B cell (primary cell): ENCODE measurements at regions not wholly inside any gene's neighbourhood (a gene's known extent, or its start where the extent isn't known, plus 50 kb on each side); places are given as distances from the start of the nearest gene placed in this dataset.

ENCODE experiments used
- ATAC-seq: fragments of 200-7000 bp; cut with Tn5 transposase; one replicate; pipeline ENCODE4 v1.10.0; 2021; ENCODE audit warnings: low read depth, mild to moderate bottlenecking, moderate number of reproducible peaks, moderate library complexity
- CTCF ChIA-PET: fragments of 350-600 bp; sonication (Branson Sonifier 250); formaldehyde crosslinking; loops from one replicate; lab custom pipeline; 2021; ENCODE audit warnings: antibody characterized with exemption, inconsistent platforms; lab: Charles Lee
- POLR2A ChIA-PET: fragments of 350-600 bp; sonication (Branson Sonifier 250); formaldehyde crosslinking; loops from one replicate; lab custom pipeline; 2021; ENCODE audit warnings: antibody characterized with exemption; lab: Charles Lee
- DNase-seq: peaks from one replicate; pipeline ENCODE4 v3.0.0; 2013
- H2AFZ ChIP-seq: 2 replicates; pipeline ENCODE4 v1.6.1; 2012; ENCODE audit warnings: mild to moderate bottlenecking, low read depth, low read length; ENCODE audit not compliant: insufficient read depth, poor library complexity, severe bottlenecking
- H3K27ac ChIP-seq, 2 donors: 1 replicate in 1 of 2; 2 replicates in 1 of 2; pipeline ENCODE4 v1.5.1; 2012 to 2013; ENCODE audit warnings: low read length in 2 of 2, mild to moderate bottlenecking in 2 of 2, moderate library complexity in 1 of 2
- H3K27me3 ChIP-seq, 4 experiments: fragments of 200-600 bp in 1 of 4; sonication (generic) in 1 of 4; replicated peaks in 1 of 4; 1 replicate in 2 of 4; 2 replicates in 2 of 4; pipeline versions ENCODE4 v1.6.1 to v1.7.0; 2013 to 2016; ENCODE audit warnings: low read length in 3 of 4, mild to moderate bottlenecking in 2 of 4, mixed read lengths in 1 of 4, moderate library complexity in 1 of 4; ENCODE audit not compliant: insufficient read depth in 4 of 4, control insufficient read depth in 3 of 4; ENCODE audit errors: control extremely low read depth in 1 of 4
- H3K36me3 ChIP-seq, 2 experiments: replicated peaks in 1 of 2; 1 replicate in 1 of 2; 2 replicates in 1 of 2; pipeline versions ENCODE4 v1.6.1 to v1.7.1; 2013; ENCODE audit warnings: low read length in 1 of 2; ENCODE audit not compliant: insufficient read depth in 2 of 2, control insufficient read depth in 1 of 2; ENCODE audit errors: control extremely low read depth in 1 of 2, extremely low read depth in 1 of 2
- H3K4me1 ChIP-seq, 2 donors: fragments of 200-600 bp in 1 of 2; sonication (generic) in 1 of 2; 1 replicate in 1 of 2; 2 replicates in 1 of 2; pipeline versions ENCODE4 v1.5.1 to v1.6.1; 2013 to 2017; ENCODE audit warnings: low read length in 2 of 2; ENCODE audit not compliant: control insufficient read depth in 2 of 2, insufficient read depth in 2 of 2
- H3K4me2 ChIP-seq: replicated peaks from 2 replicates; pipeline ENCODE3; 2012; ENCODE audit warnings: mild to moderate bottlenecking, low read depth, low read length; ENCODE audit not compliant: poor library complexity, severe bottlenecking
- H3K4me3 ChIP-seq, 5 experiments: fragments of 200-600 bp in 1 of 5; sonication (generic) in 1 of 5; 1 replicate in 3 of 5; 2 replicates in 2 of 5; pipeline versions ENCODE4 v1.5.1 to v1.7.0; 2011 to 2016; ENCODE audit warnings: low read length in 4 of 5, mild to moderate bottlenecking in 4 of 5, low read depth in 2 of 5, control low read depth in 1 of 5, moderate library complexity in 1 of 5; ENCODE audit not compliant: insufficient read depth in 1 of 5; ENCODE audit errors: control extremely low read depth in 1 of 5, extremely low read depth in 1 of 5
- H3K79me2 ChIP-seq: fragments of 200-600 bp; sonication (generic); one replicate; pipeline ENCODE4 v1.6.0; 2016; ENCODE audit warnings: low read length; ENCODE audit not compliant: control insufficient read depth, insufficient read depth
- H3K9ac ChIP-seq: fragments of 200-600 bp; sonication (generic); 2 replicates; pipeline ENCODE4 v1.6.1; 2017; ENCODE audit warnings: mild to moderate bottlenecking, low read length, moderate library complexity
- H3K9me3 ChIP-seq, 3 donors: one replicate each; pipeline versions ENCODE4 v1.6.1 to v1.7.1; 2013; ENCODE audit warnings: low read length in 2 of 3; ENCODE audit not compliant: control insufficient read depth in 2 of 3, insufficient read depth in 1 of 3; ENCODE audit errors: control extremely low read depth in 1 of 3
- H4K20me1 ChIP-seq: 2 replicates; pipeline ENCODE4 v1.6.0; 2012; ENCODE audit warnings: mild to moderate bottlenecking, low read length; ENCODE audit not compliant: insufficient read depth, control insufficient read depth, poor library complexity, severe bottlenecking
- H3K27ac Mint-ChIP-seq: one replicate; pipeline ENCODE4 v1.8.0; 2021; ENCODE audit warnings: mixed read lengths
- H3K27me3 Mint-ChIP-seq: one replicate; pipeline ENCODE4 v1.8.0; 2021; ENCODE audit warnings: mixed read lengths
- H3K4me1 Mint-ChIP-seq: one replicate; pipeline ENCODE4 v1.8.0; 2021; ENCODE audit warnings: mixed read lengths
- H3K4me3 Mint-ChIP-seq: one replicate; pipeline ENCODE4 v1.8.0; 2021; ENCODE audit warnings: mixed read lengths
- H3K9me3 Mint-ChIP-seq: one replicate; pipeline ENCODE4 v1.8.0; 2022; ENCODE audit warnings: mixed read lengths; ENCODE audit not compliant: insufficient read depth
- EZH2 ChIP-seq: IDR thresholded peaks from 2 replicates; pipeline ENCODE4 v1.6.1; 2012; ENCODE audit warnings: borderline replicate concordance, low read depth, mild to moderate bottlenecking, moderate library complexity, low read length; ENCODE audit not compliant: insufficient read depth, poor library complexity, severe bottlenecking
- WGBS: methylation state at CpG from one replicate; pipeline ENCODE4 v1.1.5; 2013; ENCODE audit warnings: missing lambda C conversion rate; ENCODE audit not compliant: insufficient coverage; 5-methylcytosine and 5-hydroxymethylcytosine counted together
- intact Hi-C: fragments of 100-400 bp; cut with micrococcal nuclease; formaldehyde crosslinking; loops from one replicate; pipeline ENCODE4 v1.10.0; 2022
- TF ChIP-seq, protein P1 (sequence below): fragments of 200-600 bp; IDR thresholded peaks from one replicate; pipeline ENCODE4 v1.8.0; 2022; ENCODE audit warnings: antibody characterized with exemption, mild to moderate bottlenecking

DNA sequence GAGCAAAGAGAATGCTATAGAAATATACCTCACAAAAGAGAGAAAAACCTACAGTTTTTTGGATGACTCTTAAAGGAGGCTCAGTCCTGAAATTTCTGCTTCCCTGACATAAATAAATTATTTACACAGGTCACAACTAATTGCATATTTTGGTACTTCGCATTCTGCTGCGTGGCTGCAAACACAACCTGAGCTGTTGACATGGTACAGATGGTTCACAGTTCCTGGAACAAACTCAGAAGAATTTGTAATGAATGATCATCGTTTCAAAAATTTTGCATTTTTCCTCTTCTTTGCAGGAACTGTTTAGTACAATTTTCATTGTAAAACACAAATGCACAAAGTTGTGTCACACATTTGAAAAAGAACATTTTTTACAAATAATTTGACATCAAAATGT, 313.7 kb upstream of the SYT1 start:
- Histone ChIP-seq H2AFZ (no peak overlapping the region), H3K27me3 (no peaks in the 10 kb centered on the region), H3K79me2 (no peaks in the 10 kb centered on the region), H4K20me1 (no peaks in the 10 kb centered on the region), H3K4me3 (no peak overlapping the region), H3K9ac (no peak overlapping the region), H3K4me2 (no peak overlapping the region), H3K36me3 (no peaks in the 10 kb centered on the region), H3K4me1 (no peaks in the 10 kb centered on the region), H3K27ac (no peak overlapping the region), H3K9me3 (no peaks in the 10 kb centered on the region)
- TF ChIP-seq, protein P1, sequence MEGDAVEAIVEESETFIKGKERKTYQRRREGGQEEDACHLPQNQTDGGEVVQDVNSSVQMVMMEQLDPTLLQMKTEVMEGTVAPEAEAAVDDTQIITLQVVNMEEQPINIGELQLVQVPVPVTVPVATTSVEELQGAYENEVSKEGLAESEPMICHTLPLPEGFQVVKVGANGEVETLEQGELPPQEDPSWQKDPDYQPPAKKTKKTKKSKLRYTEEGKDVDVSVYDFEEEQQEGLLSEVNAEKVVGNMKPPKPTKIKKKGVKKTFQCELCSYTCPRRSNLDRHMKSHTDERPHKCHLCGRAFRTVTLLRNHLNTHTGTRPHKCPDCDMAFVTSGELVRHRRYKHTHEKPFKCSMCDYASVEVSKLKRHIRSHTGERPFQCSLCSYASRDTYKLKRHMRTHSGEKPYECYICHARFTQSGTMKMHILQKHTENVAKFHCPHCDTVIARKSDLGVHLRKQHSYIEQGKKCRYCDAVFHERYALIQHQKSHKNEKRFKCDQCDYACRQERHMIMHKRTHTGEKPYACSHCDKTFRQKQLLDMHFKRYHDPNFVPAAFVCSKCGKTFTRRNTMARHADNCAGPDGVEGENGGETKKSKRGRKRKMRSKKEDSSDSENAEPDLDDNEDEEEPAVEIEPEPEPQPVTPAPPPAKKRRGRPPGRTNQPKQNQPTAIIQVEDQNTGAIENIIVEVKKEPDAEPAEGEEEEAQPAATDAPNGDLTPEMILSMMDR, result no peak
- TF ChIP-seq EZH2, result no peak
- ChIA-PET POLR2A (no interaction called here), CTCF (no interaction called here)
- intact Hi-C loops, result no loop called here
- Mint-ChIP-seq H3K27me3 (no peaks in the 10 kb centered on the region), H3K9me3 (no peaks in the 10 kb centered on the region), H3K27ac (no peak overlapping the region), H3K4me3 (no peak overlapping the region), H3K4me1 (no peaks in the 10 kb centered on the region)
- DNase-seq, result no peak
- ATAC-seq, result no peak
- 100% methylated on average over 2 of the region's 3 CpGs for WGBS

DNA sequence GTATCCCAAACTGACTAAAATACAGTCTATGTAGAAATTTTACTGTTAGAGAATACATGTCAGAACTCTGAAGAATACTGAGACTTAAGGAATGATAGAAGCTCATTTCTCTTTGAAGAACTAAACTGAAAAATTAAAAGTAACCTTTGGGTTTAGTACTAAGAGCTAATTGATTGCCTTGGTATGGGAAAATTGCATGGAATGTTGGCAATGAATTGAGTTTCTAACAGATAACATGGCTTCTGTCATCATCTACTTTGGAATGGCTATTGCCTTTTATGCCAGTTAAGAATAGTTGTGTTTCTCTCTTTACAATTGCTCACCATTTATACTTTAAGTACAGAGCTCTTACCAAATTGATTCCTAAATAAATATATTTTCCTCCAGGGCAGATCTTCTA, 308.8 kb upstream of the SYT1 start:
- no peaks in the 10 kb centered on the region for H3K27me3 ChIP-seq
- no peaks in the 10 kb centered on the region for H4K20me1 ChIP-seq
- TF ChIP-seq, protein P1, result no peak
- no peak for TF ChIP-seq EZH2
- no peaks in the 10 kb centered on the region for H3K36me3 ChIP-seq
- CTCF ChIA-PET, result no interaction called here
- intact Hi-C loops, result no loop called here
- no peaks in the 10 kb centered on the region for H3K9me3 Mint-ChIP-seq
- H2AFZ ChIP-seq, result no peak overlapping the region
- H3K27me3 Mint-ChIP-seq, result no peaks in the 10 kb centered on the region
- H3K4me1 Mint-ChIP-seq, result no peaks in the 10 kb centered on the region
- H3K4me1 ChIP-seq, result no peaks in the 10 kb centered on the region
- no peak overlapping the region for H3K4me3 ChIP-seq
- no peak overlapping the region for H3K9ac ChIP-seq
- POLR2A ChIA-PET, result no interaction called here
- H3K27ac Mint-ChIP-seq, result no peak overlapping the region
- no peak overlapping the region for H3K4me2 ChIP-seq
- no peaks in the 10 kb centered on the region for H3K9me3 ChIP-seq
- ATAC-seq (no peak), DNase-seq (no peak)
- H3K27ac ChIP-seq, result no peak overlapping the region
- no peak overlapping the region for H3K4me3 Mint-ChIP-seq
- no peaks in the 10 kb centered on the region for H3K79me2 ChIP-seq
